ENCODE measurements at regions not wholly inside any gene's neighbourhood (a gene's known extent, or its start where the extent isn't known, plus 50 kb on each side); places are given as distances from the start of the nearest gene placed in this dataset.

GRCh38 chr7:109284943-109285342, 715.3 kb downstream of the DNAJB9 start:
- Mint-ChIP-seq H3K9me3 (peaks cover 0 to 9% (median 5%) of the 10 kb centered on the region in 7 donors), H3K27me3 (ENCODE audit: low read depth in 3 of 3) (no peaks in the 10 kb centered on the region), H3K4me3 (no peak overlapping the region), H3K27ac (no peak overlapping the region), H3K4me1 (no peaks in the 10 kb centered on the region), H3K36me3 (no peaks in the 10 kb centered on the region)
- intact Hi-C loops (cut with micrococcal nuclease) = no loop called here
- Histone ChIP-seq H3K79me2 (ENCODE audit: insufficient read depth, low read length) (no peaks in the 10 kb centered on the region), H4K20me1 (ENCODE audit: insufficient read depth, low read length) (no peaks in the 10 kb centered on the region), H2AFZ (ENCODE audit: insufficient read depth, low read depth, low read length, poor library complexity, severe bottlenecking) (no peak overlapping the region), H3K27me3 (ENCODE audit: control insufficient read depth in 2 of 2, insufficient read depth in 2 of 2, low read length in 2 of 2) (no peaks in the 10 kb centered on the region), H3K27ac (ENCODE audit: low read depth in 1 of 2, low read length in 2 of 2) (no peak overlapping the region), H3K9ac (ENCODE audit: insufficient read depth, low read length, poor library complexity, severe bottlenecking) (no peak overlapping the region), H3K9me3 (replicated peaks in 1 of 2; ENCODE audit: control insufficient read depth in 1 of 2, insufficient read depth in 1 of 2, low read length in 2 of 2) (no peaks in the 10 kb centered on the region), H3K36me3 (replicated peaks in 1 of 2; ENCODE audit: control insufficient read depth in 1 of 2, insufficient read depth in 2 of 2, low read length in 2 of 2) (no peaks in the 10 kb centered on the region), H3K4me1 (ENCODE audit: control insufficient read depth in 1 of 2, insufficient read depth in 2 of 2, low read length in 2 of 2) (no peaks in the 10 kb centered on the region), H3K4me2 (replicated peaks; ENCODE audit: extremely low read depth, low read length, poor library complexity, severe bottlenecking) (no peak overlapping the region), H3K4me3 (replicated peaks in 1 of 3; ENCODE audit: low read depth in 2 of 3, low read length in 3 of 3) (no peak overlapping the region)
- no peak for DNase-seq
- TF ChIP-seq, protein P1, sequence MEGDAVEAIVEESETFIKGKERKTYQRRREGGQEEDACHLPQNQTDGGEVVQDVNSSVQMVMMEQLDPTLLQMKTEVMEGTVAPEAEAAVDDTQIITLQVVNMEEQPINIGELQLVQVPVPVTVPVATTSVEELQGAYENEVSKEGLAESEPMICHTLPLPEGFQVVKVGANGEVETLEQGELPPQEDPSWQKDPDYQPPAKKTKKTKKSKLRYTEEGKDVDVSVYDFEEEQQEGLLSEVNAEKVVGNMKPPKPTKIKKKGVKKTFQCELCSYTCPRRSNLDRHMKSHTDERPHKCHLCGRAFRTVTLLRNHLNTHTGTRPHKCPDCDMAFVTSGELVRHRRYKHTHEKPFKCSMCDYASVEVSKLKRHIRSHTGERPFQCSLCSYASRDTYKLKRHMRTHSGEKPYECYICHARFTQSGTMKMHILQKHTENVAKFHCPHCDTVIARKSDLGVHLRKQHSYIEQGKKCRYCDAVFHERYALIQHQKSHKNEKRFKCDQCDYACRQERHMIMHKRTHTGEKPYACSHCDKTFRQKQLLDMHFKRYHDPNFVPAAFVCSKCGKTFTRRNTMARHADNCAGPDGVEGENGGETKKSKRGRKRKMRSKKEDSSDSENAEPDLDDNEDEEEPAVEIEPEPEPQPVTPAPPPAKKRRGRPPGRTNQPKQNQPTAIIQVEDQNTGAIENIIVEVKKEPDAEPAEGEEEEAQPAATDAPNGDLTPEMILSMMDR (IDR thresholded peaks at IDR 0.05) = no peak
- whole genome bisulfite sequencing (ENCODE audit: insufficient coverage) = no CpG with 5 or more reads among the region's 1 CpG

DNA sequence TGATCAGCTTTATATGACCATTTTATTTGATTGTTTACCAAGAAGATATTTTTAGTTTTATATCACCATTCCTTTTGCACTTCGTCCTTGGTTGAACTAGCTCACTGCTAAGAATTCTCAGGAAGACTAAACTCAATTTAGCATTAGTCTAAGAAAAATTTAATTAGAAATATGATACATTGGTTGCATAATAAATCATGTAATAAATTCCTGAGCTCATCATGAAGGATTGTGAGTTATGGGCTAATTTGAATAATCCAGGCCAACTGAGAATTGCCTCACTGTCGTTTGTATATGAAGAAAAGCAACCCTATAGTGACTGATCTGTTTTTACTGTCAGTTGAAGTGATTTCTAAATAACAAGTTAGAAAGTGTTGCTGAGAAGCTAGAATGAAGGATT, 725.5 kb downstream of the DNAJB9 start:
- Mint-ChIP-seq H3K4me1 (no peaks in the 10 kb centered on the region), H3K27ac (no peak overlapping the region), H3K9me3 (peaks cover 3 to 20% (median 8%) of the 10 kb centered on the region in 7 donors), H3K4me3 (no peak overlapping the region), H3K36me3 (no peaks in the 10 kb centered on the region), H3K27me3 (ENCODE audit: low read depth in 3 of 3) (no peaks in the 10 kb centered on the region)
- Histone ChIP-seq H3K9me3 (replicated peaks in 1 of 2; ENCODE audit: control insufficient read depth in 1 of 2, insufficient read depth in 1 of 2, low read length in 2 of 2) (peaks cover 9 to 17% of the 10 kb centered on the region in 2 donors), H2AFZ (ENCODE audit: insufficient read depth, low read depth, low read length, poor library complexity, severe bottlenecking) (no peak overlapping the region), H3K4me3 (replicated peaks in 1 of 3; ENCODE audit: low read depth in 2 of 3, low read length in 3 of 3) (no peak overlapping the region), H3K36me3 (replicated peaks in 1 of 2; ENCODE audit: control insufficient read depth in 1 of 2, insufficient read depth in 2 of 2, low read length in 2 of 2) (no peaks in the 10 kb centered on the region), H3K27ac (ENCODE audit: low read depth in 1 of 2, low read length in 2 of 2) (no peak overlapping the region), H3K4me1 (ENCODE audit: control insufficient read depth in 1 of 2, insufficient read depth in 2 of 2, low read length in 2 of 2) (no peaks in the 10 kb centered on the region), H3K27me3 (ENCODE audit: control insufficient read depth in 2 of 2, insufficient read depth in 2 of 2, low read length in 2 of 2) (no peaks in the 10 kb centered on the region), H4K20me1 (ENCODE audit: insufficient read depth, low read length) (no peaks in the 10 kb centered on the region), H3K79me2 (ENCODE audit: insufficient read depth, low read length) (no peaks in the 10 kb centered on the region), H3K4me2 (replicated peaks; ENCODE audit: extremely low read depth, low read length, poor library complexity, severe bottlenecking) (no peak overlapping the region), H3K9ac (ENCODE audit: insufficient read depth, low read length, poor library complexity, severe bottlenecking) (no peak overlapping the region)
- WGBS (ENCODE audit: insufficient coverage) = 63% methylated on average over 1 of the region's 2 CpGs
- TF ChIP-seq, protein P1 (IDR thresholded peaks at IDR 0.05) = no peak
- DNase-seq = no peak
- intact Hi-C loops (cut with micrococcal nuclease) = no loop called here
